HS-27A (cell line): ENCODE measurements at regions not wholly inside any gene's neighbourhood (a gene's known extent, or its start where the extent isn't known, plus 50 kb on each side); places are given as distances from the start of the nearest gene placed in this dataset.

Experiments
- DNase-seq: peaks from one replicate; pipeline ENCODE4 v3.0.0-alpha.2; 2012; ENCODE audit warnings: low read depth, missing footprints

DNA sequence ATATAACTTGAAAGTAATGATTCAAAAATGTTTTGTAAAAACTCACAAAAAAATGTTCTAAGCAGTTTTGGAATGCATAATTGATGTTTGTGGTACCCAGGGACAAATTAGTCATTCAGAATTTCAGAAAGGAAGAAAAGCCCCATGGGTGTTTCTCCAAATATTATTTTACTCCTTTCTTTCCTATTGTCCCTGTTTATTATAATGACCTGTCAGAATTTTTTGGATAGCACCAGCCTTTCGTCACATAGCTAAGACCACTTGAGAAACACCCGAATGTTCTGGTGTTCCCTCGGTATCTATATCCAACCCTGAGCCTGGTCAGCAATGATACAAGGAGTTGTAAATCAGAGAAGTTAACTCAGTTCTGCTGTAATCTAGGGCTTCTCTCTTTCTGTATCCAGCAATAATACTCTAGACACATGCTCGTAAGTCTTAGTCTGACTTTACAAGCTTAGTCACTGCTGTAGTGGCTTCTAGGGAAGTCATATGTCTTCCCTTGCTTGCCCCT, 64.8 kb upstream of the MEOX2 start:
- DNase-seq: peak; percentile 56

DNA sequence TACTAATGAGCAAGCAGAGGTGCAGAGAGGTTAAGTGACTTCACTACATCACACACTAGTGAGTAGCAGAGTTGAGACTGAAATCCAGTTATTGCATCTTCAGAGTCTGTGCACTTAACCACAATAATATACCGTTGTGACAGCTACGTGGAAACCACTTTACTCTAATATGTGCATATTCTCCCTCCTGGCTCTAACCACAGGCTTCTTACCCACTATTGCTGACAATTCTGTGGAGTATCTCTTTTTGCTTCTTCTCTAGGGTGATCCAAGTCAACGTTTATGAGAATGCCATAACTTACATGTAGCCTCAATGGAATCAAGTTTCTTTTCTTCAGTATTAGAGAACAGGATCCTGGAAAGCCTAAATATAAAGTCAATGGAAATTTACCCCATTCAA, 64.2 kb upstream of the MEOX2 start:
- peak; percentile 34 for DNase-seq

DNA sequence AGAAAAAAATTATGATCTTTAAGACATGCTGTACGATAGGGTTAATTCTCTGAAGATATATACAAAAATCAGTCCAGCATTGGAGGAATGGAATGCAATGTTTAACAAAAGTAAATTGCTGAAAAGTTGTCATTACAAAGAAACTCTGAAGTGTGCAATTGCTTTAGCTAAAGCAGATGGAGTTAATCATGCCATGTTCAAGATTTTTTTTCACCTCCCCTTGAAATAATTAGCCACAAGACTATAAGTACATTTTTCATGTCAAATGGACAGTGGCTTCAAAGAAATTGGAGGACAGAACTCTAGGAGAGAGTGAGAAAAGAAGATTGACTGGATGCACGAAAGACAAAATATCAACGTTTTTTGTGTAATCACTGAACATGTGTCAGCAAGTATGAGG, 63.1 kb upstream of the MEOX2 start:
- DNase-seq: no peak

DNA sequence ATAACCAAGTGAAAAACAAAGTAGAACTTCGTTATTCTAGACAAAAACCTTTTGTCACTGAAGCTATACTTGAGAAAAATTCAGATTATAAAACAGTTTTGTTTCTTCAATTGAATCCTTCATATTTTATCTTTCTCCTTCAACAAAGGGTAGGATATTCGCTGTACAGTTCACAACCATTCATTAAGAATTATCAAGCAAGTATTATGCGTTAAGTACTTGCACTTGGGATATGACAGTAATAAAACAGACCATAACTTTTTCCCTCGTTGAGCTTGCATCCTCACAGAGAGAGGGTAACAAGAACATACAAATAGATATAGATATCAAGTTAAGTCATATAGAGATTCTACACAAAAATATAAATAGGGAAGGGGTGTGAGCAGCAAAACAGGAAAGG, 61.2 kb upstream of the MEOX2 start:
- DNase-seq: no peak

DNA sequence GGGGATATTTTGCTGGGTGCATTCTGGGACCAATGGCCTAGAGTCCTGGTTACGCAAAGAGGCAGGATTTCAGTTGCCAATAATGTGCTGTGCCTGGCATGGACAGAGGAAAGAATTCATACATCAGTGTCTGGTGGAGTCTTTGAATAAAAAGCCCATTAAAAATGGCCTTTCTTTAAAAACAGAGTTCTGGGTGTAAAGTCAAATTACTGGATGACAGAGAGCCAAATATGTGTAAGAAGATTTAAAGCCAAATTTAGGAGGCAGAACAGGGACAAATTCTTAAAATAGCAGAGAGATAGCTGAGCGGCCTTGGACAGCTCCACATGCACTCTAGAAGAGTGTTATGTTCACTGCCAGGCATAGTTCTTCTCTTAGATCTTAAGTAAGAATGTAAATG, 60.8 kb upstream of the MEOX2 start:
- DNase-seq: no peak

DNA sequence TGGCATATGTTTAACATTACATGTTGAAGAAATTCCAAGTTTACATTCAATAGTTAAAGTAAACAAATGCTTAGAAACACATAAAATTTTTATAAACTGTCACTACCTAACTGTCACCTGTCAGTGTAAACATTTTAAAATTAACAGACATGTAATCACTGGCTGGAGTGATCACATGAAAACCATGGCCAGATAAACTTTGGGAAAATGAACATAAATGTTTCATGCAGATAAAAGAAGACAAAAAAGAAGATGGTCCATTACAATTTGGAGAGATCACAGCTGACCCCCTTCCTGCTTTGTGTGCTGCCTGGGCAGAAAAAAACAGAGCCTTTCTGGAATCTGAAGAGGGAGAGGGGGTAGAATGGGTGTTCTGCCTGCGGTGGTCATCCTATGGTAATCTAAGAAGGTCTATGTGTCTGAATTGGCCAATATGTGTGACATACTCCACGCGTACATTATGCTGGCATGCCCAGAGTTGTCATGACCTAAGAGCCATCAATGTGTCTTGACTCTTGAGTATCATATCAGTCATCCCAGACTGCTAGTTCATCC, 57.5 kb upstream of the MEOX2 start:
- DNase-seq: no peak

DNA sequence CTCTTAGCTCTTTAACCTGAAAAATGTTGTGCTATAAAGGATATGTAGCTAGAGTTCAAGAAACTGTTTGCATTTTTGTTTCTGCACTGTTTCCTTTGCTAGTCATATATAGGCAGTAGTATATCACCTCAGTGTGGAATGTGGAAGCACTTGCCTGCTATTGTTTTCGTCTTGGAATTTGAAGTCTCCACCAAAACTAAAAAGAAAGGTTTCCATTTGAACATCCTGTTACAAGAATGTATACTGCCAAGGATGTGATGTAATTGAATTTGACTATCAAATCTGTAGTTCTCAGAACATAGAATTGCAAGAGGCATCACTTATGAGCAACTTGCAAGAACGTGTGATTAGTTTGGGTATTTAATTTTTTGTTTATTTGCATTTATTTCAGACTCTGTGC, 51.1 kb upstream of the MEOX2 start:
- DNase-seq: no peak
